ENCODE measurements at regions not wholly inside any gene's neighbourhood (a gene's known extent, or its start where the extent isn't known, plus 50 kb on each side); places are given as distances from the start of the nearest gene placed in this dataset.

- H3K27ac Mint-ChIP-seq (ENCODE audit: unreplicated experiment): no peak overlapping the region
- Histone ChIP-seq H3K9me3 (no peaks in the 10 kb centered on the region), H3K36me3 (ENCODE audit: control insufficient read depth, insufficient read depth, low read length) (no peaks in the 10 kb centered on the region), H3K4me1 (no peaks in the 10 kb centered on the region), H3K27me3 (replicated peaks; ENCODE audit: control insufficient read depth, insufficient read depth, low read length) (no peaks in the 10 kb centered on the region), H3K4me3 (ENCODE audit: low read depth, low read length) (no peak overlapping the region)
- no peaks in the 10 kb centered on the region for H3K27me3 Mint-ChIP-seq (ENCODE audit: insufficient read depth, unreplicated experiment)
- BruUV-seq (replicated peaks): no TSS peak
- ChIA-PET CTCF (no interaction called here), POLR2A (no interaction called here)
- no peaks in the 10 kb centered on the region for H3K36me3 Mint-ChIP-seq (ENCODE audit: insufficient read depth, unreplicated experiment)
- TF ChIP-seq, protein P1, sequence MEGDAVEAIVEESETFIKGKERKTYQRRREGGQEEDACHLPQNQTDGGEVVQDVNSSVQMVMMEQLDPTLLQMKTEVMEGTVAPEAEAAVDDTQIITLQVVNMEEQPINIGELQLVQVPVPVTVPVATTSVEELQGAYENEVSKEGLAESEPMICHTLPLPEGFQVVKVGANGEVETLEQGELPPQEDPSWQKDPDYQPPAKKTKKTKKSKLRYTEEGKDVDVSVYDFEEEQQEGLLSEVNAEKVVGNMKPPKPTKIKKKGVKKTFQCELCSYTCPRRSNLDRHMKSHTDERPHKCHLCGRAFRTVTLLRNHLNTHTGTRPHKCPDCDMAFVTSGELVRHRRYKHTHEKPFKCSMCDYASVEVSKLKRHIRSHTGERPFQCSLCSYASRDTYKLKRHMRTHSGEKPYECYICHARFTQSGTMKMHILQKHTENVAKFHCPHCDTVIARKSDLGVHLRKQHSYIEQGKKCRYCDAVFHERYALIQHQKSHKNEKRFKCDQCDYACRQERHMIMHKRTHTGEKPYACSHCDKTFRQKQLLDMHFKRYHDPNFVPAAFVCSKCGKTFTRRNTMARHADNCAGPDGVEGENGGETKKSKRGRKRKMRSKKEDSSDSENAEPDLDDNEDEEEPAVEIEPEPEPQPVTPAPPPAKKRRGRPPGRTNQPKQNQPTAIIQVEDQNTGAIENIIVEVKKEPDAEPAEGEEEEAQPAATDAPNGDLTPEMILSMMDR (IDR thresholded peaks at IDR 0.05; ENCODE audit: insufficient read depth in 1 of 2, low read depth in 1 of 2, low read length in 1 of 2, severe bottlenecking in 1 of 2, unreplicated experiment in 1 of 2): no peak
- no peak overlapping the region for H3K4me3 Mint-ChIP-seq (ENCODE audit: unreplicated experiment)
- DNase-seq: no peak
- H3K4me1 Mint-ChIP-seq (ENCODE audit: low read depth, unreplicated experiment): no peaks in the 10 kb centered on the region
- no peaks in the 10 kb centered on the region for H3K9me3 Mint-ChIP-seq (ENCODE audit: unreplicated experiment)
- intact Hi-C loops (cut with micrococcal nuclease; ENCODE audit: unreplicated experiment): no loop called here
Observed at GRCh38 chr9:75242426-75242825, 154.1 kb downstream of the OSTF1 start.

- TF ChIP-seq, protein P1 (IDR thresholded peaks at IDR 0.05; ENCODE audit: insufficient read depth in 1 of 2, low read depth in 1 of 2, low read length in 1 of 2, severe bottlenecking in 1 of 2, unreplicated experiment in 1 of 2): no peak
- Histone ChIP-seq H3K9me3 (no peaks in the 10 kb centered on the region), H3K27me3 (replicated peaks; ENCODE audit: control insufficient read depth, insufficient read depth, low read length) (no peaks in the 10 kb centered on the region), H3K4me1 (no peaks in the 10 kb centered on the region), H3K4me3 (ENCODE audit: low read depth, low read length) (no peak overlapping the region), H3K36me3 (ENCODE audit: control insufficient read depth, insufficient read depth, low read length) (no peaks in the 10 kb centered on the region)
- Mint-ChIP-seq H3K27me3 (ENCODE audit: insufficient read depth, unreplicated experiment) (no peaks in the 10 kb centered on the region), H3K36me3 (ENCODE audit: insufficient read depth, unreplicated experiment) (no peaks in the 10 kb centered on the region), H3K9me3 (ENCODE audit: unreplicated experiment) (no peaks in the 10 kb centered on the region), H3K27ac (ENCODE audit: unreplicated experiment) (no peak overlapping the region), H3K4me1 (ENCODE audit: low read depth, unreplicated experiment) (no peaks in the 10 kb centered on the region), H3K4me3 (ENCODE audit: unreplicated experiment) (no peak overlapping the region)
- intact Hi-C loops (cut with micrococcal nuclease; ENCODE audit: unreplicated experiment): no loop called here
- DNase-seq: no peak
- ChIA-PET CTCF (no interaction called here), POLR2A (no interaction called here)
- BruUV-seq (replicated peaks): no TSS peak
Observed at GRCh38 chr9:75246949-75247348, 158.6 kb downstream of the OSTF1 start.

GRCh38 chr9:75265525-75265972 is 177.2 kb downstream of the OSTF1 start:
- Mint-ChIP-seq H3K4me1 (ENCODE audit: low read depth, unreplicated experiment) (no peaks in the 10 kb centered on the region), H3K27ac (ENCODE audit: unreplicated experiment) (no peak overlapping the region), H3K27me3 (ENCODE audit: insufficient read depth, unreplicated experiment) (no peaks in the 10 kb centered on the region), H3K36me3 (ENCODE audit: insufficient read depth, unreplicated experiment) (no peaks in the 10 kb centered on the region), H3K9me3 (ENCODE audit: unreplicated experiment) (no peaks in the 10 kb centered on the region), H3K4me3 (ENCODE audit: unreplicated experiment) (no peak overlapping the region)
- no peak overlapping the region for H3K4me3 ChIP-seq (ENCODE audit: low read depth, low read length)
- TF ChIP-seq, protein P1 (IDR thresholded peaks at IDR 0.05; ENCODE audit: insufficient read depth in 1 of 2, low read depth in 1 of 2, low read length in 1 of 2, severe bottlenecking in 1 of 2, unreplicated experiment in 1 of 2): peak; percentile 20 to 38
- H3K36me3 ChIP-seq (ENCODE audit: control insufficient read depth, insufficient read depth, low read length): no peaks in the 10 kb centered on the region
- peak in 1 of 2 experiments; percentile 3 for DNase-seq
- no peaks in the 10 kb centered on the region for H3K27me3 ChIP-seq (replicated peaks; ENCODE audit: control insufficient read depth, insufficient read depth, low read length)
- intact Hi-C loops (cut with micrococcal nuclease; ENCODE audit: unreplicated experiment): loop anchor here (2.0 to 10.0 kb wide), 2 partner anchors 217 to 599 kb away; no protein-coding TSS in a partner anchor
- no peaks in the 10 kb centered on the region for H3K9me3 ChIP-seq
- ChIA-PET CTCF (interaction anchor here (1.0 kb wide), 1 partner anchor 217 kb away, joined by 3 read pairs; no protein-coding TSS in a partner anchor), POLR2A (no interaction called here)
- H3K4me1 ChIP-seq: no peaks in the 10 kb centered on the region
- BruUV-seq (replicated peaks): no TSS peak
